GM23338 (cell line): ENCODE measurements at regions not wholly inside any gene's neighbourhood (a gene's known extent, or its start where the extent isn't known, plus 50 kb on each side); places are given as distances from the start of the nearest gene placed in this dataset.

Source experiments
- ATAC-seq: fragments of 200-7000 bp; cut with Tn5 transposase; 3 replicates; pipeline ENCODE4 v1.9.1; 2020
- DNase-seq: peaks from one replicate; pipeline ENCODE4 v3.0.0-alpha.2; 2015; ENCODE audit warnings: low spot score
- H2AFZ ChIP-seq: fragments of 200-600 bp; sonication (generic); 2 replicates; pipeline ENCODE4 v1.8.0; 2016; ENCODE audit warnings: antibody characterized with exemption, mild to moderate bottlenecking, moderate library complexity
- H3F3A ChIP-seq: fragments of 200-600 bp; sonication (generic); replicated peaks from 2 replicates; pipeline ENCODE4 v1.8.0; 2017; ENCODE audit warnings: antibody characterized with exemption, mixed run types, low read depth
- H3K27ac ChIP-seq: fragments of 200-600 bp; sonication (generic); 2 replicates; pipeline ENCODE4 v1.6.1; 2016; ENCODE audit warnings: low read depth
- H3K27me3 ChIP-seq: fragments of 200-600 bp; sonication (generic); 2 replicates; pipeline ENCODE4 v1.8.0; 2016; ENCODE audit warnings: mild to moderate bottlenecking, mixed run types, moderate library complexity; ENCODE audit not compliant: insufficient read depth
- H3K36me3 ChIP-seq: fragments of 200-600 bp; sonication (generic); 2 replicates; pipeline ENCODE4 v1.8.0; 2016; ENCODE audit warnings: mild to moderate bottlenecking; ENCODE audit not compliant: insufficient read depth
- H3K4me1 ChIP-seq: fragments of 200-600 bp; sonication (generic); 2 replicates; pipeline ENCODE4 v1.8.0; 2016; ENCODE audit warnings: mild to moderate bottlenecking, moderate library complexity; ENCODE audit not compliant: insufficient read depth
- H3K4me2 ChIP-seq: fragments of 200-600 bp; sonication (generic); 2 replicates; pipeline ENCODE4 v1.7.1; 2017; ENCODE audit warnings: mixed run types
- H3K4me3 ChIP-seq: fragments of 200-600 bp; sonication (generic); 2 replicates; pipeline ENCODE4 v1.6.1; 2016; ENCODE audit warnings: mixed run types
- H3K79me2 ChIP-seq: fragments of 200-600 bp; sonication (generic); replicated peaks from 2 replicates; pipeline ENCODE4 v1.8.0; 2017; ENCODE audit warnings: mild to moderate bottlenecking; ENCODE audit not compliant: insufficient read depth
- H3K9me2 ChIP-seq: fragments of 200-600 bp; sonication (generic); 2 replicates; pipeline ENCODE4 v1.8.0; 2017; ENCODE audit not compliant: insufficient read depth
- H4K20me1 ChIP-seq: fragments of 200-600 bp; sonication (generic); replicated peaks from 2 replicates; pipeline ENCODE4 v1.8.0; 2017; ENCODE audit warnings: mild to moderate bottlenecking; ENCODE audit not compliant: insufficient read depth
- H3K27ac Mint-ChIP-seq: 2 replicates; pipeline ENCODE4 v1.8.0; 2020; ENCODE audit warnings: inconsistent platforms, mild to moderate bottlenecking, moderate library complexity, mixed read lengths
- H3K27me3 Mint-ChIP-seq: 3 replicates; pipeline ENCODE4 v1.8.0; 2022; ENCODE audit warnings: low read depth, mild to moderate bottlenecking, moderate library complexity, mixed read lengths, inconsistent platforms; ENCODE audit not compliant: insufficient read depth, poor library complexity
- H3K36me3 Mint-ChIP-seq: 3 replicates; pipeline ENCODE4 v1.8.0; 2021; ENCODE audit warnings: low read depth, mild to moderate bottlenecking, inconsistent platforms, moderate library complexity, mixed read lengths
- H3K4me1 Mint-ChIP-seq: 3 replicates; pipeline ENCODE4 v1.8.0; 2020; ENCODE audit warnings: mild to moderate bottlenecking, inconsistent platforms, mixed read lengths
- H3K4me3 Mint-ChIP-seq: 3 replicates; pipeline ENCODE4 v1.8.0; 2021; ENCODE audit warnings: moderate library complexity, mild to moderate bottlenecking, inconsistent platforms, mixed read lengths
- H3K9me3 Mint-ChIP-seq: 3 replicates; pipeline ENCODE4 v1.8.0; 2020; ENCODE audit warnings: moderate library complexity, mild to moderate bottlenecking, inconsistent platforms, mixed read lengths
- CREB1 ChIP-seq: fragments of 250-450 bp; sonication (Bioruptor Pico); IDR thresholded peaks from 2 replicates; pipeline ENCODE4 v1.5.0; 2020; ENCODE audit warnings: low read depth, mild to moderate bottlenecking, moderate library complexity
- EZH2 ChIP-seq: fragments of 200-600 bp; sonication (generic); IDR thresholded peaks from one replicate; pipeline ENCODE4 v1.8.0; 2017; ENCODE audit warnings: antibody characterized with exemption, mild to moderate bottlenecking, low read depth; ENCODE audit not compliant: unreplicated experiment
- EZH2phosphoT487 ChIP-seq: fragments of 200-600 bp; sonication (generic); IDR thresholded peaks from one replicate; pipeline ENCODE4 v1.8.1; 2018; ENCODE audit warnings: antibody characterized with exemption; ENCODE audit not compliant: unreplicated experiment
- JUNB ChIP-seq: IDR thresholded peaks from one replicate; pipeline ENCODE4 v1.6.1; 2016; ENCODE audit warnings: antibody characterized with exemption; ENCODE audit not compliant: unreplicated experiment
- NANOG ChIP-seq: IDR thresholded peaks from 2 replicates; pipeline ENCODE4 v1.6.1; 2016; ENCODE audit warnings: antibody characterized with exemption, borderline replicate concordance
- POLR2AphosphoS5 ChIP-seq: IDR thresholded peaks from 2 replicates; pipeline ENCODE4 v1.6.1; 2016; ENCODE audit warnings: antibody characterized with exemption, low read depth
- STAT1 ChIP-seq: IDR thresholded peaks from one replicate; pipeline ENCODE4 v1.6.1; 2016; ENCODE audit warnings: antibody characterized with exemption; ENCODE audit not compliant: unreplicated experiment
- ZNF331 ChIP-seq: fragments of 250-450 bp; sonication (Bioruptor Pico); IDR thresholded peaks from 2 replicates; pipeline ENCODE4 v1.5.0; 2020; ENCODE audit warnings: low read depth, mild to moderate bottlenecking, moderate library complexity
- TF ChIP-seq, protein P1 (sequence below): fragments of 250-450 bp; sonication (Bioruptor Pico); IDR thresholded peaks from 2 replicates; pipeline ENCODE4 v1.5.0; 2020; ENCODE audit warnings: mild to moderate bottlenecking, moderate library complexity
- TF ChIP-seq, protein P2 (sequence below): IDR thresholded peaks from 2 replicates; pipeline ENCODE4 v1.6.1; 2016; ENCODE audit warnings: antibody characterized with exemption

GRCh38 chr12:64946132-64946829 is 121.8 kb downstream of the TBC1D30 start:
- ATAC-seq (no peak), DNase-seq (no peak)
- Histone ChIP-seq H3K79me2 (no peaks in the 10 kb centered on the region), H2AFZ (no peak overlapping the region), H3F3A (no peaks in the 10 kb centered on the region), H3K4me1 (no peaks in the 10 kb centered on the region), H3K4me3 (no peak overlapping the region), H3K4me2 (no peak overlapping the region), H3K27ac (no peak overlapping the region), H3K27me3 (no peaks in the 10 kb centered on the region), H3K36me3 (no peaks in the 10 kb centered on the region), H4K20me1 (no peaks in the 10 kb centered on the region), H3K9me2 (peaks cover 4% of the 10 kb centered on the region; the same call in 1 of the 2 replicates)
- TF ChIP-seq STAT1 (no peak), CREB1 (CRISPR knock-in tag) (no peak), EZH2phosphoT487 (no peak), NANOG (no peak), EZH2 (no peak), JUNB (no peak), POLR2AphosphoS5 (no peak), ZNF331 (CRISPR knock-in tag) (no peak)
- TF ChIP-seq, protein P1, sequence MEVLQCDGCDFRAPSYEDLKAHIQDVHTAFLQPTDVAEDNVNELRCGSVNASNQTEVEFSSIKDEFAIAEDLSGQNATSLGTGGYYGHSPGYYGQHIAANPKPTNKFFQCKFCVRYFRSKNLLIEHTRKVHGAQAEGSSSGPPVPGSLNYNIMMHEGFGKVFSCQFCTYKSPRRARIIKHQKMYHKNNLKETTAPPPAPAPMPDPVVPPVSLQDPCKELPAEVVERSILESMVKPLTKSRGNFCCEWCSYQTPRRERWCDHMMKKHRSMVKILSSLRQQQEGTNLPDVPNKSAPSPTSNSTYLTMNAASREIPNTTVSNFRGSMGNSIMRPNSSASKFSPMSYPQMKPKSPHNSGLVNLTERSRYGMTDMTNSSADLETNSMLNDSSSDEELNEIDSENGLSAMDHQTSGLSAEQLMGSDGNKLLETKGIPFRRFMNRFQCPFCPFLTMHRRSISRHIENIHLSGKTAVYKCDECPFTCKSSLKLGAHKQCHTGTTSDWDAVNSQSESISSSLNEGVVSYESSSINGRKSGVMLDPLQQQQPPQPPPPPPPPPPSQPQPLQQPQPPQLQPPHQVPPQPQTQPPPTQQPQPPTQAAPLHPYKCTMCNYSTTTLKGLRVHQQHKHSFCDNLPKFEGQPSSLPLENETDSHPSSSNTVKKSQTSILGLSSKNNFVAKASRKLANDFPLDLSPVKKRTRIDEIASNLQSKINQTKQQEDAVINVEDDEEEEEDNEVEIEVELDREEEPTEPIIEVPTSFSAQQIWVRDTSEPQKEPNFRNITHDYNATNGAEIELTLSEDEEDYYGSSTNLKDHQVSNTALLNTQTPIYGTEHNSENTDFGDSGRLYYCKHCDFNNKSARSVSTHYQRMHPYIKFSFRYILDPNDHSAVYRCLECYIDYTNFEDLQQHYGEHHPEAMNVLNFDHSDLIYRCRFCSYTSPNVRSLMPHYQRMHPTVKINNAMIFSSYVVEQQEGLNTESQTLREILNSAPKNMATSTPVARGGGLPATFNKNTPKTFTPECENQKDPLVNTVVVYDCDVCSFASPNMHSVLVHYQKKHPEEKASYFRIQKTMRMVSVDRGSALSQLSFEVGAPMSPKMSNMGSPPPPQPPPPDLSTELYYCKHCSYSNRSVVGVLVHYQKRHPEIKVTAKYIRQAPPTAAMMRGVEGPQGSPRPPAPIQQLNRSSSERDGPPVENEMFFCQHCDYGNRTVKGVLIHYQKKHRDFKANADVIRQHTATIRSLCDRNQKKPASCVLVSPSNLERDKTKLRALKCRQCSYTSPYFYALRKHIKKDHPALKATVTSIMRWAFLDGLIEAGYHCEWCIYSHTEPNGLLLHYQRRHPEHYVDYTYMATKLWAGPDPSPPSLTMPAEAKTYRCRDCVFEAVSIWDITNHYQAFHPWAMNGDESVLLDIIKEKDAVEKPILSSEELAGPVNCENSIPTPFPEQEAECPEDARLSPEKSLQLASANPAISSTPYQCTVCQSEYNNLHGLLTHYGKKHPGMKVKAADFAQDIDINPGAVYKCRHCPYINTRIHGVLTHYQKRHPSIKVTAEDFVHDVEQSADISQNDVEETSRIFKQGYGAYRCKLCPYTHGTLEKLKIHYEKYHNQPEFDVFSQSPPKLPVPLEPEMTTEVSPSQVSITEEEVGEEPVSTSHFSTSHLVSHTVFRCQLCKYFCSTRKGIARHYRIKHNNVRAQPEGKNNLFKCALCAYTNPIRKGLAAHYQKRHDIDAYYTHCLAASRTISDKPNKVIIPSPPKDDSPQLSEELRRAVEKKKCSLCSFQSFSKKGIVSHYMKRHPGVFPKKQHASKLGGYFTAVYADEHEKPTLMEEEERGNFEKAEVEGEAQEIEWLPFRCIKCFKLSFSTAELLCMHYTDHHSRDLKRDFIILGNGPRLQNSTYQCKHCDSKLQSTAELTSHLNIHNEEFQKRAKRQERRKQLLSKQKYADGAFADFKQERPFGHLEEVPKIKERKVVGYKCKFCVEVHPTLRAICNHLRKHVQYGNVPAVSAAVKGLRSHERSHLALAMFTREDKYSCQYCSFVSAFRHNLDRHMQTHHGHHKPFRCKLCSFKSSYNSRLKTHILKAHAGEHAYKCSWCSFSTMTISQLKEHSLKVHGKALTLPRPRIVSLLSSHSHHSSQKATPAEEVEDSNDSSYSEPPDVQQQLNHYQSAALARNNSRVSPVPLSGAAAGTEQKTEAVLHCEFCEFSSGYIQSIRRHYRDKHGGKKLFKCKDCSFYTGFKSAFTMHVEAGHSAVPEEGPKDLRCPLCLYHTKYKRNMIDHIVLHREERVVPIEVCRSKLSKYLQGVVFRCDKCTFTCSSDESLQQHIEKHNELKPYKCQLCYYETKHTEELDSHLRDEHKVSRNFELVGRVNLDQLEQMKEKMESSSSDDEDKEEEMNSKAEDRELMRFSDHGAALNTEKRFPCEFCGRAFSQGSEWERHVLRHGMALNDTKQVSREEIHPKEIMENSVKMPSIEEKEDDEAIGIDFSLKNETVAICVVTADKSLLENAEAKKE (CRISPR knock-in tag), result no peak
- TF ChIP-seq, protein P2, sequence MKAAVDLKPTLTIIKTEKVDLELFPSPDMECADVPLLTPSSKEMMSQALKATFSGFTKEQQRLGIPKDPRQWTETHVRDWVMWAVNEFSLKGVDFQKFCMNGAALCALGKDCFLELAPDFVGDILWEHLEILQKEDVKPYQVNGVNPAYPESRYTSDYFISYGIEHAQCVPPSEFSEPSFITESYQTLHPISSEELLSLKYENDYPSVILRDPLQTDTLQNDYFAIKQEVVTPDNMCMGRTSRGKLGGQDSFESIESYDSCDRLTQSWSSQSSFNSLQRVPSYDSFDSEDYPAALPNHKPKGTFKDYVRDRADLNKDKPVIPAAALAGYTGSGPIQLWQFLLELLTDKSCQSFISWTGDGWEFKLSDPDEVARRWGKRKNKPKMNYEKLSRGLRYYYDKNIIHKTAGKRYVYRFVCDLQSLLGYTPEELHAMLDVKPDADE, result no peak
- Mint-ChIP-seq H3K36me3 (no peaks in the 10 kb centered on the region), H3K27me3 (peaks cover 3% of the 10 kb centered on the region), H3K9me3 (no peaks in the 10 kb centered on the region), H3K4me3 (no peak overlapping the region), H3K27ac (no peak overlapping the region), H3K4me1 (peaks cover 3% of the 10 kb centered on the region)
